HG03280 (cell line): ENCODE measurements at regions not wholly inside any gene's neighbourhood (a gene's known extent, or its start where the extent isn't known, plus 50 kb on each side); places are given as distances from the start of the nearest gene placed in this dataset.

Experiments used
- ATAC-seq: cut with Tn5 transposase; IDR thresholded peaks from one replicate; pipeline ENCODE4 v1.9.1; 2021; ENCODE audit warnings: mild to moderate bottlenecking, moderate library complexity; ENCODE audit not compliant: unreplicated experiment

DNA sequence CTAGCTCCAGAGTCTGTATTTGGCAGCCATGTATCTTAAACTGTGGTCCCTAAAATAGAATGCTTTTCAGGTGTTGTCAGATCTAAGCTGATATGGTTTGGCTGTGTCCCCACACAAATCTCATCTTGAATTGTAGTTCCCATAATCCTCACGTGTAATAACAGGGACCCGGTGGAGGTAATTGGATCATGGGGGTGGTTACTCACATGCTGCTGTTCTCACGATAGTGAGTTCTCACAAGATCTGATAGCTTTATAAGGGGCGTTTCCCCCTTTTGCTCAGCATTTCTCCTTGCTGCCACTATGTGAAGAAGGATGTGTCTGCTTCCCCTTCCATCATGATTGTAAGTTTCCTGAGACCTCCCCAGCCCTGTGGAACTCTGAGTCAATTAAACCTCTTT, 199.9 kb upstream of the ISX start:
- ATAC-seq = no peak

DNA sequence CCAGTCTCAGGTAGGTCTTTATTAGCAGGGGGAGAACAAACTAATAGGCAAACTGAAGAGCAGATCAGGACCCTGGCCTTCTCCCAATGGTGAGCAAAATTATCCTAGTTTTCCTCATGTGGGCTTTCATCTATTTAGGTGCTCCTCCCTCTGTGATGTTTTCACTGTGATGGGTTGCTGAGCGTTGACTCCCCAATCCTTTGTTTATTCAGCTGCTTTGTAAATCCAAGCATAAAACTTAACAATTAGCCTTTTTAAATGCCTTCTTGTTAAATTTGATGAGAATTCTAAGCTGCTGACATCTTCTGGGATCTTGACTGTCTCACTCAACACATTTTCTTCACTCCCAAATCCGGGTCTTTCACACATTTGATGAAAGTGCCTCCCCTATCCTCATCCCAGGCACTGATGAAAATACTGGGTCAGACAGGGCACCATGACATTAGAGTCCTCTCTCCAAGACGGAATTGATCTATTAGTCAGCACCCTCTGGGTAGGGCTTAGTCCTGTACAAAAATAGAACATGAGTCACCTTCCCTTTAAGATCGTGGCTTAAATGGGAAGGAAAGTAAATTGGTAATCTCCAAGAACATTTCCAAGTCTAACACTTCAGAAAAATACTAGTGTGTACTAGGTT, 199.3 kb upstream of the ISX start:
- ATAC-seq = no peak

DNA sequence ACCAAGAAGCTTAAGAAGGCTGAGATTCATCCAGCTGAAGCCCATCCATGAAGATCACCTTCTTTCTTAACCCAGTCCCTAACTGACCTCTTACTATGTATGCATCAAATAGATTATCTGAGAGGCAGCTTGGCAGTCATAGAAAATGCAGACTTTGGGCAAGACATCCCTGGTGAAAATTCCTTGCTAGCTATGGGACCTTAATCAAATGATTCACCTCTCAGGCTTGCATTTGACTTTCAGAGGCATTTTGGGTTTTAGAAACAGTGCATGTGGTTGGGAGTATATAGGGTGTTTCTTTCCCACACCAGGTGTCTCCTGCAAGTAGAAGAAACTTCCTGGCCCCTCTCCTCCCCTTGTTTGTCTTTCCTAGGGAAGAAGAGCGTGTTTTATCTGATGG, 188.5 kb upstream of the ISX start:
- ATAC-seq = no peak

DNA sequence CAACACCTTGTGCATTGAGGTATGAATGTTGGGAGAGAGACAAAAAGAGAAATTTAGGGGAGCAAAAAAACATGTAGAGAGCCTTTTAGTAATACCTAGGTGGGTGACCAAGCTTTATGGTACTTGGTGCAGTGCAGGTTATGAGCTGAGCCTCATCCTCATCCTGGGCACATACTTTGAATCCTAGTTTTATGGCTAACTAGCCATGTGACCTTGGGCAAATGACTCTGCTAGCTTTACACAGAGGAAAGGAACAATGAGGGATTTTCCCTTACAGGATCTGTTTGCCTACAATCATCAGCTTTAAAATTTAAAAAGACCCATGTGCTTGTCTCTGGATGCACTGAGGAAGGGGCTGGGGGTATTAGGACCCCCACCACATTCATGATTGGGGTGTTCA, 187.8 kb upstream of the ISX start:
- ATAC-seq = no peak

DNA sequence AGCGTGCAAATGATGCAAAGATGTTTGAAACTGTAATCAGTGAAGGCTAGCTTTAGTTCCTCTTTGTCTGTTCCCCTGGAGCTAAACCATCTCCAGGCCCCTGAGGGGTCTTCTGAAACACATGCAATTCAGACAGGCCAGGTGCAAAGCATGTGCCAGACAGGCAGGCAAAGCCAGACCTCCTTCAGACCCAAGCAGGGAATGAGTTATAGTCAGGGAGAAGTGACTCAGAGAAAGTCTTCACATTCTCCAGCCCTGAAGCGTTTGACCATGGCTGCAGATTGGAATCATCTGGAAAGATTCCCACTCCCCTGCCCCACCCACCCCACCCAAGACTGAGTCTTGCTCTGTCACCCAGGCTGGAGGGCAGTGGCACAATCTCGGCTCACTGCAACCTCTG, 187.0 kb upstream of the ISX start:
- no peak for ATAC-seq

DNA sequence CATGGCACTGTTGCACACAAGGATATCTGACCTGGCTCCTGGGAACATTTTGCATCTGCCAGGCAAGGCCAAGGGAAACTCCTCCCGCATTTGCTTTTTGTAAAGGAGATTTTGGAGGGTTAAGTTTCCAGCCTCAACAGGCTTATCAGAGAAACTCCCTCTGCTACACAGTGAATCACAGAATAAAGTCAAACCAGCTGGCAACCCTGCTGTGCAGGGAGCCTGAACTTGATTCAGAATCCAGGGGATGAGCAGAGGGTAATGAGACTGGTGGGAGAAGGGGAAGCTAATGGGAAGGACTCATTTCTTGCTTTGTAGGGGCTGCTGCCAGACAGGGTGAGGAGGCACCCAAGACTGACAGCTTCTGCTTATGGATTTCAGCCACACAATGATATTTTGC, 185.3 kb upstream of the ISX start:
- ATAC-seq = no peak

DNA sequence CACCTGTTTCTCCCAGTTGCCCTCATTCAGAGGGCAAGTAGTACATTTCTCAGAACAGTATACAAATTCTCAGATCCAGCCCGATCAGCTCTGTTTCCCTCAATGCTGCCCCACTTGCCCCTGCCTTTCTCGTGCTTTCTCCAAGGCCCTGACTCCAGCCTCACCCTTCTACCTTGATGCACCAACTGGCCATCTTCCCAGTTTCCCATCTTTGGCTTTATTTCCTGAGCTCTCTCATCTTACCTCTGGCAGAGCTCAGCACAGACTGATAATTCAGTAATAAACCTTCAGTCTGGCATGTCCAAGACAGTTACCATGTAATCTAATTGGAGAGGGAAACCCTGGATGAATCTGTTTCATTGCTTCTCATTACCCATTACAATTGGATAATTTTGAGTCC, 184.5 kb upstream of the ISX start:
- no peak for ATAC-seq

DNA sequence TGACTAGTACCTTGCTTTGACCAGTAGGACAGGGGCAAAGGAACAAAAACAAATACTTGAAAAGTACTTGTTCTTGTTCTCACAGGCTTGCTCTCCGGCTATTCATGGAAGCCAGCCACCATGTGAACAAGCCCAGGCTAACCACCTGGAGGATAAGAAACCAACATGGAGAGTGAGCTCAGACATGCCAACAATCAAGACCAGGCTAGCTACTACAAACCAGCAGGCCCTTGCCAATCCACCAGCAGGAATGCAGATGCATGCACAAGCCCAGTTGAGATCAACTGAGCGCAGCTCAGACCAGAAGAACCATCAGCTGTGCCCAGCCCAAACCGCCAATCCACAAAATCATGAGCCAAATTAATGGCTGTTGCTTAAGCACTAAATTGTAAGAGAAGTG, 180.1 kb upstream of the ISX start:
- ATAC-seq = no peak

DNA sequence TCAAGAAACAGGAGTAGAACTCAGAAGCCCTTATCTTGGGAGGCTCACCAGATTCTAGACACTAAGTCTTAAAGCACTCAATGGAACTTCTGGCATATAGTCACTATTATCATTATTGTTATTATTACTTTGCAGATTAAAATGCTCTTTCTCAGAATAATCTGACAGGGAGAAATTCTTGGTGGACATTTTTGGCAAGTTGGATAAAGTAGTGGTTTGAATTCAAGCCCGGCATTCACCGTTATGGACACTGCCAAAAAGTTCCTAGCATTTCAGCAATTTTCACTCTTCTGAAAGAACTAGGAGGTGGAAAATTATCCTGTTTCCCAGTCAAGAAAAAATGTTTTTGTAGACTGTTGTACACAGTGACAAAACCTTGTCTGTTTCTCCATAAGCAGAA, 179.6 kb upstream of the ISX start:
- no peak for ATAC-seq

DNA sequence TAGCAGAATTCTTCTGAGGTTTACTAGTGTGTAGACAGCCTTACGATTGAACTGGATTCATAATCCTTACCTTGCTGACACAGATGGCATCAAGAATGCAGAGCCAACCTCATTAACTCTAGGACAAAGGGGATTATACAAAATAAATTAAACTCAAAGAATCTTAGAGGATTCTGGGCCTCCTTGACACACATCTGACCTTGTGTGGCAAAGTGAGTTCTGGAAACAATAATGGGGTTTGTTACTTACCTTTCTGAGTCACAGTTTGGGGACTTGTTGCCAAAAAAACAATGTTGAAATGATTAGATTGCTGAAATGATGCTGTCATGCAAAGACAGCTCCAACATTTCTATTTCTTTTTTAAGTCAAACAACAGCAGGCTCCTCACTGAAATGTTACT, 179.1 kb upstream of the ISX start:
- ATAC-seq = no peak

DNA sequence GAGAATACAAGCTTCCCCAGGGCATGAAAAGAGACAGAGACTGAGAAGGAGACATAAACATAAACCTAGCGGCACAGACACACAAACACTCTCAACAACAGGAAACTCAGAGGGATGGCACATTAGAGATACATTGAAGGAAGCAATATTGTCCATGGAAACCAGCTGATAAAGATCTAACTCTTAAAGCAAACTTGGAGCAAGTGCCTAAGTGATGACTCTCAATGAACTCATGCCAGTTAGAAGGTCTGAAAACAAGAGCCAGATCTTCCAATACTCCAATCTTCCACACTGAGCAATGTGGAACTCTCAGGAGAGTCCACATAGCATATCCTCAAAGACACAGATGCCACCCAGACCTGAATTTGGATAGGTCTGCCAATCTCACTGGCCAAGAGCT, 168.8 kb upstream of the ISX start:
- ATAC-seq = no peak

DNA sequence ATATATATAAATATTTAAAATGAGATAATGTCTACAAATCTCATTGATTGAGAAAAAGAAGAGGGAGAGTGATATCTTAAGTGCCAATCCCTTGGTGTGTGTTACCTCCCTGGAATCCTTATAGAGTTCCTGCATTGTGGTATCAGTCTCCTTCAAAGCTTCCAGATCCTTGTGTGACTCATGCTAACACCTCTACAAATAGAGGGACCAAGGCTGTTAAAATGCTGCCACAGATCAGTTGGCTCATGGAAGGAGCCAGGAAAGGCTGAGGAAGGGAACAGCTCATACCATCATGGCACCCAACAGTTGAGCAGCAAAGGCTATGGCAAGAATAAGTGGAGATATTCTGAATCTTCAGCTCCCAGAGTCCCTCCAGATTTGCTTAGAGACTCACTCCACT, 163.6 kb upstream of the ISX start:
- no peak for ATAC-seq

DNA sequence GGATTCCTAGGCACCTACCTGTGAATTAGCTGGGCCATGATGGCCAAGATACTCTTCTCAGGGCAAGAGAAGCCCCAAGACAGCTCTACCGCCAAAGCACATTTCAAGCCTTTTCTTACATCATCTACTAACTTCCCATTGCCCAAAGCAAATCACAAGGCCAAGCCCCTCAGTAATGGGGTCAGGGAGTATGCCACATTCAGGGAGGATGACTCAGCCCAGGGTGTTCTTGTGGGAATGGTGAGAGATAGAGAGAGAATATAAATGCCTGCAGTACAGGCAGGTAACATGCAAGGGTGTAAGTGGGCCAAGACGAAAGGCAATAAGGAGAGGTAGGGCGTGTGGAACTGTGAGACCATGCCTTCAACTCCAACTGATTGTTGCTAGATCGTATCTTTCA, 162.5 kb upstream of the ISX start:
- ATAC-seq = no peak

DNA sequence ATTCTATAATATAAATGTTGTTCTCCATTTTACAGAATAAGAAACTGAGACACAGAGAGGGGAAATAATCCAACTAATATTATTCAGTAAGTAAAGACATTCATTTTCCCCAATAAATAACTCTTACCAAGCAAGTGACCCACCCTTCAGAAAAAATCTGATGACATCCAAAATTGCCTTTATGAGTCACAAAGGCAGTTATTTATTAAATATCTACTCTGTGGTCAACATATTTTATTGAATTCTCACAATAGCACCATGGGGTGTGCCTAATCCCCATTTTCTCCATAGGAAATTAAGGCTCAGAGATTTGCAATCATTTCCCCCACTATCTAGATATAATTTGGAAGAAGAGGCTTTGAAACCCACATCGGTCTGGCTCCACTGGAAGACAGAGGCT, 161.5 kb upstream of the ISX start:
- ATAC-seq = no peak

DNA sequence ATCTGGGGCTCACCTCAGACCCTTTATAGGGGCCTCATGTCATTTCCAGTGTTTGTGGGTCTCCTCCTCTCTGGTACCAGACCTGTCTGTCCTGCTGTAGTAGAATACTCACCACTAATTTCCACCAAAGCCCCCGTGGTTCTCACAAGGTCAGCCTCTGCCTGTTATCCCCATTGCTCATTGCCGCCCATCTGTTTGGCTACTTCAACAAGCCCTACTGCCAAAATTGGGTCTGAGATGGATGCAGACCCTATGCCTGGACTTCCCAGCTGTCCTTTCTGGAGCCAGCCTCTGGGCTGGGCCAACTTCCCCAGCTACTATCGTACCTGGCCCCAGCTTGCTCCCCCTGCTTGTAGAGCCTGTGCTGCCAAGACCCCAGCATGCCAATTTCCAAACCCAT, 152.1 kb upstream of the ISX start:
- ATAC-seq = no peak

DNA sequence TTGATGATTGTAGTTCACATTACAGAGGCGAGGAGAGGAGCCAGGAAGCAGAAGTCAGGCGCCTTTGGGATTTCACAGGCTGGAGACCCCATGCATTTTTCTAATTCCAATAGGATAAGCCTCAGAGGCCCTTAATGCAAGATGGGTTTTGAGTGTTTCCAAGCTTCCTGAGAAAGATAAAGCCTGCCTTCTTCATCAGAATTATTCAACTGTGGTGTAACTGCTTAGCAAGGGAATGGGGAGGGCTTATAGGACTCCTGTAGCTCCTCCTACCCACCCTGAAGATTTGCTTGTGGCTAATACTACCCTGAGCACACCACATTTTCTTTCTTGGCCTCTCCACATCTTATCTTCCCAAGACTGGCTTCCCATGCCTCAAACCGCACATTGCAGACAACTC, 151.1 kb upstream of the ISX start:
- ATAC-seq = no peak

DNA sequence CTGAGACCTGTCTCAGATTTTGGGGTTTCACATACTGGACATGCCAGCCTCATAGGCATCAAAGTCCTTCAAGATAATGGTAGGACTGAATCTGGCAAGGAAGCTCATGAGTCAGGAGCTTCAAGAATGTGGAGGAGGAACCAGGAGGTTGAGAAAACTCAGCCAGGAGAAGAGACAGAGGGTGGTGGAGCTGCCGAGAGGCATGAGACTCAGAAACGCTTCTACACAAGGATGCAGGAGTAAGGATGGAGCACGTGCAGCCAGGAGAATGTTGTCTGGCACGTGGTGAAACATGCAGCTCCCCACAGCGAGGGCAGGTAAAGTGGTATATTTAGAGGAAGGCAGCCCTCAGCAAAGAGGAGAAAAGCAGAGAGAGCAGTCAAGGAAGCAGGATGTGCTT, 148.7 kb upstream of the ISX start:
- ATAC-seq = no peak

DNA sequence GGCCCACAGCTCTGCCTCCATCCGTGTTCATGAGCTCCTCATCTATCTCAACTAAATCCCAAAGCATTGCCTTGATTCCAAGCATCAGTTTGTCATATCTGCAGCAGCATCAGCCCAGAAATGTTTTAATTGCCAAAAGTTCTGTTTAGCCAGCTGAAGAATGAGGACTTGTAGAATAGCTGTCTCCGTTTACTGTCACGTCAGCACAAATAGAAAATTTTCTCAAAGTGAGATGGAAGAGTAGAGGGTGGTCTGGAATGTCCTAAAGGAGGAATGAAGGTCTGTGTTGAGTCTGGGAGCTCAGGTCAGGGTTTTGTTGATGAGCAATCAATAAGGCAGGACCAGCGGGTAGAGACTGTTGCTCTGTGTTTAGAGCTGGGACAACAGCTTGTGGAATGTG, 134.9 kb upstream of the ISX start:
- ATAC-seq = no peak

DNA sequence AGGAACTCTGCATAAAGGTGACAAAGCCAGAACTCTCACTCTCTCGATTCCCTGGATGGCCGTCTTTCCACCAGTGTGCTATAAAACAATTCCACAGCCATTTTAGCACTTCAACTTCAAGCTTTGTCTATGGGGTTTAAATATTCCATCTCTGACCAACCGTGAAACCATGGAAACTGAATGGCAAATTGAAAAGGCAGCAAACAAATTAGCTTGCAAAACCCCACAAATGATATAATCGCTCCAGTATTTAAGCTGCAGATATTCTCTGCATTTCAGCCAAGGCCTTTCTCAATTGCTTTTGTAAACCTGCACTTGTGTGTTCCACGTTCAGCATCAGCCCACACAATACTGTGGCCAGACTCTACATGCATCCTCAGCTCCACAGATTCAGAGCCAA, 131.7 kb upstream of the ISX start:
- ATAC-seq = no peak

DNA sequence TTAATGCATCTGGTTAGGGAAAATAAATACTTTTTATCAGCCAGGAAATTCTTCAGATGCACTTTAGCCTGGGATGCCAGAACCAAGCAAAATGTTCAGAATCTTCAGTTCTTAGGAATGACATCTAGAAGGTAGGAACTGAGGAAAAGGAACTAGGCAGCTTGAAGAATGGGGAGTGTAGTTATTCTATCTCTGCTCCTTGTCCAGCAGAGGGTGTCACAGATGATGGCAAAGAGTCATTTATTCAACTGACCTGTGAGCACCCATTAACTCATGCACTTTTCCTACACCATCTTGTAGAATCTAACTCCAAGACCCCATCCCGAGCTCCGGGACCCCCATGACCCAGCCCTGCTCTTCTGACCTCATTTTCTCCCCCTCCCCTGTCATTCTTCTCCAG, 122.1 kb upstream of the ISX start:
- no peak for ATAC-seq

DNA sequence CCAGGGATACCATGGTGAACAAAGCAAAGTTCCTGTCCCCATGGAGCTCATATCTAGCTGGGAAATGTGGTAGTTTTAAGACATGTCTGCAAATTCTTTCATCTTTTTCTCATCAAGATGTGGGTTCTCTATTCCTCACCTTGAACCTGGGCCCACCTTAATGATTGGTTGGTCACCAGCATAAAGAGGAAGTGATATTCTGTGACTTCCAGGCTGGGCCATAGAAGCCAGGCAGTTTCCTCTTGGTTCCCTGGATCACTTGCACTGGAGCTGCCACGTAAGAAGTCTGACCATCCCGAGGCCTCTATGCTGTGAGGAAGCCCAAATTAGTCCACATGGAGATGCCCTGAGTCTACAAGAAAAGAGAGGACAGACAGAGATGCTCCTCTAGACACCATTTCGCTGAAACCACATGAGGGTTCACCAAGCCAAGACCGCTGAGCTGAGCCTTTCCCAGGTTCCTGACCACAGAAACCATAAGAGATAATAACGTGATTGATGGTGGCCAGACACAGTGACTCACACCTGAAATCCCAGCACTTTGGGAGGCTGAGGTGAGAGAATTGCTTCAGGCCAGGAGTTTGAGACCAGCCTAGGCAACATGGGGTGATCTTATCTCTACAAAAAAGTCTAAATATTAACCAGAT, 119.5 kb upstream of the ISX start:
- ATAC-seq = no peak

DNA sequence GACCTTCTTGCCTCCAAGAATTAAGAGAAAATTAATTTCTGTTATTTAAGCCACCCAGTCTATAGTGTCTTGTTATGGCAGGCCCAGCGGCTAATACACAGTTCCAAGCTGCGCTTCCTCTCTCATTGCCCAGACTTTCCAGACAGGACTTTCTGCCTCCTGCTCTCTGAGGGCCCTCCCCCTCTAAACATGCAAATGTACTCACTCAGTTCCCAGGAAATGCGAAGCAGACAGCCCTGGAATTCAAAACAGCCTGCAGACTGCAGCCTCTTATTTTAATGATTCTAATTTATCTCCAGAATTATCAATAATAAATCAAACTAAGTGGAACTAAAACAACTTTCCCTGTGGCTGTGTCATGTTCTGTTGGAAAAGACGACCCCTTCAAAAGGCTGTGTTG, 115.5 kb upstream of the ISX start:
- no peak for ATAC-seq

DNA sequence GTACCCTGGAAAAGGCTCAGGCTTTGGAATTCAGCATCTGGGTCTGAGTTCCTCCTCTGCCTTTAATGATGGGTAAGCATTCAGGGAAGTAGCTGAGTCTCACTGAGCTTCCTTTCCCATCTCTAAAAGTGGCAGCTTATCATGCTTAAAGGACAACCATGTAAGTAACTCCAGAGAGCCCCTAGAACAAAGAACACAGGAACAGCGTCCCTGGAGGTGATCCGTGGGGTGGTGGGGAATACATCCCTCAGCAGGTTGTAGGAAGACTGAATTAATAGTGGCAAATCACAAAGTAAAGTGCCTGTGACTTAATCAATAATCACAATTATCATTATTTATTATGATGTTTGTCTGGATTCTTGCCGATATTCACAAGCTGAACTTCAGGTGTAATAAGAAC, 114.7 kb upstream of the ISX start:
- no peak for ATAC-seq
